H1 (cell line): ENCODE measurements at regions not wholly inside any gene's neighbourhood (a gene's known extent, or its start where the extent isn't known, plus 50 kb on each side); places are given as distances from the start of the nearest gene placed in this dataset.

ENCODE experiments used
- TF ChIP-seq, protein P1 (sequence below): fragments of 300-600 bp; sonication (generic); IDR thresholded peaks from 2 replicates; pipeline ENCODE4 v1.7.1; 2012; ENCODE audit warnings: low read length, moderate library complexity, mild to moderate bottlenecking, inconsistent platforms; ENCODE audit not compliant: insufficient replicate concordance

DNA sequence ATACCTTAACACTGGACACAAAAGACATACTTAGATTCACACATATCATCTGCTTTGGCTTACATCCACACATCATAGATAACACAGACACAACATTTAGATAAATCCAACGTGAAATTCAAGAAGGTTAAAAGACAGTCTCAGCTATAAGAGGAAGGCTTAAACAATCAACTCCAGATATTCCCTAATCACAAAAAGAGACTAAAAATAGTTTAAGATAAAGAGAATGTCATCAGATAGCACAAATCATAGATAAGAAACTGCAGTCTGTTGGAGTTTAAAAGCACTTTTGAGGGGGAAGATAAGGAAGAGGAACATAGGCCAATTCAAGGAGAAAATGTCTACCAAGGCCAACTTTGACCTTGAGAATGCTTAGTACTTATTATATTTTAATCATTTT lies 504.8 kb downstream of the JRKL start (continued):
- TF ChIP-seq, protein P1, sequence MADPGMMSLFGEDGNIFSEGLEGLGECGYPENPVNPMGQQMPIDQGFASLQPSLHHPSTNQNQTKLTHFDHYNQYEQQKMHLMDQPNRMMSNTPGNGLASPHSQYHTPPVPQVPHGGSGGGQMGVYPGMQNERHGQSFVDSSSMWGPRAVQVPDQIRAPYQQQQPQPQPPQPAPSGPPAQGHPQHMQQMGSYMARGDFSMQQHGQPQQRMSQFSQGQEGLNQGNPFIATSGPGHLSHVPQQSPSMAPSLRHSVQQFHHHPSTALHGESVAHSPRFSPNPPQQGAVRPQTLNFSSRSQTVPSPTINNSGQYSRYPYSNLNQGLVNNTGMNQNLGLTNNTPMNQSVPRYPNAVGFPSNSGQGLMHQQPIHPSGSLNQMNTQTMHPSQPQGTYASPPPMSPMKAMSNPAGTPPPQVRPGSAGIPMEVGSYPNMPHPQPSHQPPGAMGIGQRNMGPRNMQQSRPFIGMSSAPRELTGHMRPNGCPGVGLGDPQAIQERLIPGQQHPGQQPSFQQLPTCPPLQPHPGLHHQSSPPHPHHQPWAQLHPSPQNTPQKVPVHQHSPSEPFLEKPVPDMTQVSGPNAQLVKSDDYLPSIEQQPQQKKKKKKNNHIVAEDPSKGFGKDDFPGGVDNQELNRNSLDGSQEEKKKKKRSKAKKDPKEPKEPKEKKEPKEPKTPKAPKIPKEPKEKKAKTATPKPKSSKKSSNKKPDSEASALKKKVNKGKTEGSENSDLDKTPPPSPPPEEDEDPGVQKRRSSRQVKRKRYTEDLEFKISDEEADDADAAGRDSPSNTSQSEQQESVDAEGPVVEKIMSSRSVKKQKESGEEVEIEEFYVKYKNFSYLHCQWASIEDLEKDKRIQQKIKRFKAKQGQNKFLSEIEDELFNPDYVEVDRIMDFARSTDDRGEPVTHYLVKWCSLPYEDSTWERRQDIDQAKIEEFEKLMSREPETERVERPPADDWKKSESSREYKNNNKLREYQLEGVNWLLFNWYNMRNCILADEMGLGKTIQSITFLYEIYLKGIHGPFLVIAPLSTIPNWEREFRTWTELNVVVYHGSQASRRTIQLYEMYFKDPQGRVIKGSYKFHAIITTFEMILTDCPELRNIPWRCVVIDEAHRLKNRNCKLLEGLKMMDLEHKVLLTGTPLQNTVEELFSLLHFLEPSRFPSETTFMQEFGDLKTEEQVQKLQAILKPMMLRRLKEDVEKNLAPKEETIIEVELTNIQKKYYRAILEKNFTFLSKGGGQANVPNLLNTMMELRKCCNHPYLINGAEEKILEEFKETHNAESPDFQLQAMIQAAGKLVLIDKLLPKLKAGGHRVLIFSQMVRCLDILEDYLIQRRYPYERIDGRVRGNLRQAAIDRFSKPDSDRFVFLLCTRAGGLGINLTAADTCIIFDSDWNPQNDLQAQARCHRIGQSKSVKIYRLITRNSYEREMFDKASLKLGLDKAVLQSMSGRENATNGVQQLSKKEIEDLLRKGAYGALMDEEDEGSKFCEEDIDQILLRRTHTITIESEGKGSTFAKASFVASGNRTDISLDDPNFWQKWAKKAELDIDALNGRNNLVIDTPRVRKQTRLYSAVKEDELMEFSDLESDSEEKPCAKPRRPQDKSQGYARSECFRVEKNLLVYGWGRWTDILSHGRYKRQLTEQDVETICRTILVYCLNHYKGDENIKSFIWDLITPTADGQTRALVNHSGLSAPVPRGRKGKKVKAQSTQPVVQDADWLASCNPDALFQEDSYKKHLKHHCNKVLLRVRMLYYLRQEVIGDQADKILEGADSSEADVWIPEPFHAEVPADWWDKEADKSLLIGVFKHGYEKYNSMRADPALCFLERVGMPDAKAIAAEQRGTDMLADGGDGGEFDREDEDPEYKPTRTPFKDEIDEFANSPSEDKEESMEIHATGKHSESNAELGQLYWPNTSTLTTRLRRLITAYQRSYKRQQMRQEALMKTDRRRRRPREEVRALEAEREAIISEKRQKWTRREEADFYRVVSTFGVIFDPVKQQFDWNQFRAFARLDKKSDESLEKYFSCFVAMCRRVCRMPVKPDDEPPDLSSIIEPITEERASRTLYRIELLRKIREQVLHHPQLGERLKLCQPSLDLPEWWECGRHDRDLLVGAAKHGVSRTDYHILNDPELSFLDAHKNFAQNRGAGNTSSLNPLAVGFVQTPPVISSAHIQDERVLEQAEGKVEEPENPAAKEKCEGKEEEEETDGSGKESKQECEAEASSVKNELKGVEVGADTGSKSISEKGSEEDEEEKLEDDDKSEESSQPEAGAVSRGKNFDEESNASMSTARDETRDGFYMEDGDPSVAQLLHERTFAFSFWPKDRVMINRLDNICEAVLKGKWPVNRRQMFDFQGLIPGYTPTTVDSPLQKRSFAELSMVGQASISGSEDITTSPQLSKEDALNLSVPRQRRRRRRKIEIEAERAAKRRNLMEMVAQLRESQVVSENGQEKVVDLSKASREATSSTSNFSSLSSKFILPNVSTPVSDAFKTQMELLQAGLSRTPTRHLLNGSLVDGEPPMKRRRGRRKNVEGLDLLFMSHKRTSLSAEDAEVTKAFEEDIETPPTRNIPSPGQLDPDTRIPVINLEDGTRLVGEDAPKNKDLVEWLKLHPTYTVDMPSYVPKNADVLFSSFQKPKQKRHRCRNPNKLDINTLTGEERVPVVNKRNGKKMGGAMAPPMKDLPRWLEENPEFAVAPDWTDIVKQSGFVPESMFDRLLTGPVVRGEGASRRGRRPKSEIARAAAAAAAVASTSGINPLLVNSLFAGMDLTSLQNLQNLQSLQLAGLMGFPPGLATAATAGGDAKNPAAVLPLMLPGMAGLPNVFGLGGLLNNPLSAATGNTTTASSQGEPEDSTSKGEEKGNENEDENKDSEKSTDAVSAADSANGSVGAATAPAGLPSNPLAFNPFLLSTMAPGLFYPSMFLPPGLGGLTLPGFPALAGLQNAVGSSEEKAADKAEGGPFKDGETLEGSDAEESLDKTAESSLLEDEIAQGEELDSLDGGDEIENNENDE, result no peak
